ENCODE measurements at regions not wholly inside any gene's neighbourhood (a gene's known extent, or its start where the extent isn't known, plus 50 kb on each side); places are given as distances from the start of the nearest gene placed in this dataset.

GRCh38 chr5:62167561-62168057 is 138.4 kb upstream of the KIF2A start:
- H3K27ac ChIP-seq: no peak overlapping the region
- DNase-seq (no peak), ATAC-seq (no peak)
- no peaks in the 10 kb centered on the region for H3K36me3 ChIP-seq
- H3K4me3 ChIP-seq: no peak overlapping the region
- TF ChIP-seq CTCF (IDR thresholded peaks at IDR 0.05): no peak
- H3K9me3 ChIP-seq: no peaks in the 10 kb centered on the region
- H3K4me1 ChIP-seq: no peaks in the 10 kb centered on the region
- intact Hi-C loops (cut with DNase I): no loop called here
- H3K27me3 ChIP-seq (ENCODE audit: low read depth): no peaks in the 10 kb centered on the region

GRCh38 chr5:62168506-62169281 is 137.3 kb upstream of the KIF2A start:
- intact Hi-C loops (cut with DNase I): no loop called here
- no peaks in the 10 kb centered on the region for H3K36me3 ChIP-seq
- ATAC-seq (no peak), DNase-seq (no peak)
- no peaks in the 10 kb centered on the region for H3K9me3 ChIP-seq
- H3K4me3 ChIP-seq: no peak overlapping the region
- TF ChIP-seq CTCF (IDR thresholded peaks at IDR 0.05): no peak
- H3K27ac ChIP-seq: no peak overlapping the region
- H3K4me1 ChIP-seq: no peaks in the 10 kb centered on the region
- no peaks in the 10 kb centered on the region for H3K27me3 ChIP-seq (ENCODE audit: low read depth)

GRCh38 chr5:62178258-62178657 is 127.7 kb upstream of the KIF2A start:
- Histone ChIP-seq H3K9me3 (no peaks in the 10 kb centered on the region), H3K4me3 (no peak overlapping the region), H3K4me1 (no peaks in the 10 kb centered on the region), H3K27me3 (ENCODE audit: low read depth) (peaks cover 4% of the 10 kb centered on the region), H3K36me3 (no peaks in the 10 kb centered on the region), H3K27ac (no peak overlapping the region)
- DNase-seq (no peak), ATAC-seq (no peak)
- TF ChIP-seq CTCF (IDR thresholded peaks at IDR 0.05): no peak
- intact Hi-C loops (cut with DNase I): no loop called here

GRCh38 chr5:62182802-62183201 is 123.2 kb upstream of the KIF2A start:
- Histone ChIP-seq H3K4me1 (no peaks in the 10 kb centered on the region), H3K4me3 (no peak overlapping the region), H3K27me3 (ENCODE audit: low read depth) (peaks cover 4% of the 10 kb centered on the region), H3K9me3 (no peaks in the 10 kb centered on the region), H3K27ac (no peak overlapping the region), H3K36me3 (no peaks in the 10 kb centered on the region)
- no peak for ATAC-seq
- intact Hi-C loops (cut with DNase I): no loop called here
- TF ChIP-seq CTCF (IDR thresholded peaks at IDR 0.05): no peak
- no peak for DNase-seq

- no peak for ATAC-seq
- TF ChIP-seq CTCF (IDR thresholded peaks at IDR 0.05): no peak
- no peak overlapping the region for H3K27ac ChIP-seq
- no peak overlapping the region for H3K4me3 ChIP-seq
- no peaks in the 10 kb centered on the region for H3K4me1 ChIP-seq
- peaks cover 4% of the 10 kb centered on the region for H3K27me3 ChIP-seq (ENCODE audit: low read depth)
- H3K9me3 ChIP-seq: no peaks in the 10 kb centered on the region
- intact Hi-C loops (cut with DNase I): no loop called here
- H3K36me3 ChIP-seq: no peaks in the 10 kb centered on the region
- DNase-seq: no peak
Measured at GRCh38 chr5:62183727-62184126, 122.3 kb upstream of the KIF2A start.

All from lower lobe of right lung (tissue), 2 donors.